ENCODE measurements at regions not wholly inside any gene's neighbourhood (a gene's known extent, or its start where the extent isn't known, plus 50 kb on each side); places are given as distances from the start of the nearest gene placed in this dataset.
"Not testable (repeated sequence)": the region's sequence is repeated elsewhere in the genome, so short reads cannot be mapped to it uniquely, and the experiment has no call there.

DNA sequence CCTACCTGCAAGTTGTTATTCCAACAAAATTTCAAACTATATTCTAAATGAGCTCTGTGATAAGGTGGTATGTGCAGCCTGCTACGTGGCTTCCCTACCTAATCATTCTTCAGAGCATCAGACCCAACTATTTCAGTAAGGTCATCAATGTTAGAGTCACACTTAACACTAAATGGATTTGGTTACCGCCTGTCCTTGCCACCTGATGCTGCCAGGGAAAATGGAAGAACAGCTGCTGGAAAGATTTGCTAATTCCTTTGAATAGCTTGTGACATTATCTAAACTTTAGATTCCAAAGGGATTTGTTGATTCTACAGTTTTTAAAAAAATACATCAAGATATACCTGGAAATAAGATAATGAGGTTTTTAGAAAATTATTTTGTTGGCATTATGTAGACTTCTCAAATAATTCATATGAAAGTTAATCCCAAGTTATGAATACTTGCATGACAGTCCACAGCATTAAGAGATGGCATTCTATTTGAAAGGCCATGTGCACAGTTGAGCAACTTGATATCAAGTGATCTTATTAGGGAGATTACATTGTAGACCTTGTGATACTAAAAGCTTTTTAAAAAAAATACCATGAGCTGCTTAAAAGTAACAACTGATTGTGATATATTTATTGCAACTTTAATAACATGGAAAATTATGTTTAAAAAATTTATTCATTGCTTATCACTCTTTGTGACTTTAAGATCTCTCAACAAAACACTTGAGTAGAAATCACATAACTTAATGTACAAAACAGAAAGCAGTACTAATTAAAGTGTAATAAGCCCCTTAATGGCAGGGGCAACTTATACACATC is 98.3 kb upstream of the UGP2 start:
- FAIRE-seq (no peak), DNase-seq (ENCODE audit: insufficient read length, low spot score) (no peak)
- TF ChIP-seq POLR2AphosphoS5 (IDR thresholded peaks at IDR 0.05; ENCODE audit: low read depth, low read length) (no peak), POLR2A (IDR thresholded peaks at IDR 0.05; ENCODE audit: low read depth, low read length) (no peak), TAF1 (IDR thresholded peaks at IDR 0.05; ENCODE audit: low read depth, low read length) (no peak)

DNA sequence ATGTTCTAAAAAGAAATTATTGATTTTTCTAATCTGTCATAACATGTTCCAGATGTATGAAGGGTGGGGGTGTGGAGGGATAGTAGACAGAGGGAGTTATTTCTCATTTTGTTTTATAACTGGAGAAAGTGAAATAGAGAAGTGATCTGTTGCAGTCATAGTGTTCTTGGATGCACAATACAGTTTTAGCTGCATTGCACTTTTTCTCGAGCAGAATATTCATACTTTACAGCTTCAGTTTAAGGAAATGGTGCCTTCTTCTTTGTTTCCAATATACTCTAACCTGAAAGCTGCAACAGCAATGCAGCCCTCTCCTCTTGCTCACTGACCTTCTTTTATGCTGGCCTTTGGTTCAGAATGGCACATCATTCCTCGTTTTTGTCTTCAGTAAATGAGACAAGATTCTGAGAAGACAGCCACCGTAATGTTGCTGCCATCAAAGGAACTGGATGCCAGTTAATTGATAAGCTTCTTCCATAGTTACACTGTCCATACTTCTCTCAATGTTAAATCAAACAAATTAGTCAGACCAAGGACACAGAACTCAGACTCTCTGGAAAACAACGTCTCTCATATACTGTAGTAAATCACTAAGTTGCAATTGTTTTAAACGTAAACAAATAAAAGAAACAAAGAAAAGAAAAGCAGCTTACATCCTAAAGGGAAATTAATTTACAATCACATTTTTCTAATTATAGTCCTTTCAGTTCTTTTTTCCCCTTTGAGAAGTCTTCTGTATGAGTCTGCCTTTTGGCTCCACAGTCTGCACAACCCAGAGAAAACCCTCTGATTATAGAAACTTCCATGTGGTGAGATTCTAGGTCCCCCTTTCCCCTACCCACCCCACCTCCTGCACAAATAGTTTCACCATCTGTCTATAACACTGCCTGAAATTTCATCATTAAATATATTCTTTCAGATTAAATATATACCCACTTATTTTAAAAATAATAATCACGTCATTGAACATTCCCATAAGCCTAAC is 97.4 kb upstream of the UGP2 start:
- FAIRE-seq (no peak), DNase-seq (ENCODE audit: insufficient read length, low spot score) (no peak)
- TF ChIP-seq PAX5 (IDR thresholded peaks at IDR 0.05; ENCODE audit: insufficient read depth, low read length, severe bottlenecking), result no peak
- no peak for TF ChIP-seq POLR2AphosphoS5 (IDR thresholded peaks at IDR 0.05; ENCODE audit: low read depth, low read length)
- no peak for TF ChIP-seq POLR2A (IDR thresholded peaks at IDR 0.05; ENCODE audit: low read depth, low read length)
- no peak for TF ChIP-seq POU2F2 (IDR thresholded peaks at IDR 0.05; ENCODE audit: low read depth, low read length)
- peak; percentile 84 for TF ChIP-seq SPI1 (IDR thresholded peaks at IDR 0.05; ENCODE audit: low read depth, low read length)

DNA sequence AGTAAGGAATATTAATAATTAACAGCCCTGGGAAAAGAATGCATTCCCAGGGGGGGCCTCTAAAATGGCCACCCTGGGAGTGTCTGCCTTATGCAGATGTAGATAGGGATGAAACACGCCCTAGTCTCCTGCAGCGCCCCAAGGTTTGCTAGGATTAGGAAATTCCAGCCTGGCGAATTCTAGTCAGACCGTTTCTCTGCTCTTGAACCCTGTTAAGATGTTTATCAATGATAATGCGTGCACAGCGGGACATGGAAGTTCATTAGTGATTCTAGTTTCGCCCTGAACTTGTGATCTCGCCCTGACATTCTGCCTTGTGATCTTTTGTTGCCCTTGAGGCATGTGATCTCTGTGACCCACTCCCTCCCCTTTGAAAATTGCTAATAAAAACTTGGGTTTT is 95.1 kb upstream of the UGP2 start:
- DNase-seq (ENCODE audit: insufficient read length, low spot score); FAIRE-seq: not testable (repeated sequence)

DNA sequence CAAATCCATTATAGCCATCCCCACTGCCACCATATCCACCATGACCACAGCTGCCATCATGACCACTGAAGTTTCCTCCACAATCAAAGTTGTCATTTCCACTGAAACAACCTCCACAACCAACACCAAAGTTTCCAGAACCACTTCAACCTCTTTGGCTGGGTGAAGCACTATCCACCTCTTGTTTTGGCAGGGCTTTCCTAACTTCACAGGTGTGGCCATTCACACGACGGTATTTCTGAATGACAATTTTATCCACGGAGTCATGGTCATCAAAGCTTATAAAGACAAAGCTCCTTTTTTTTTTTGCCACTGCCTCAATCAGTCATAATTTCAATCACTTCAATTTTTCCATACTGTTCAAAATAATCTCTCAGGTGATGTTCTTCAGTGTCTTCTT is 89.8 kb upstream of the UGP2 start:
- DNase-seq (ENCODE audit: insufficient read length, low spot score) (no peak), FAIRE-seq (peak; percentile 23)
- TF ChIP-seq POLR2AphosphoS5 (IDR thresholded peaks at IDR 0.05; ENCODE audit: low read depth, low read length) (no peak), SPI1 (IDR thresholded peaks at IDR 0.05; ENCODE audit: low read depth, low read length) (no peak), TAF1 (IDR thresholded peaks at IDR 0.05; ENCODE audit: low read depth, low read length) (no peak), POLR2A (IDR thresholded peaks at IDR 0.05; ENCODE audit: low read depth, low read length) (no peak), PAX5 (IDR thresholded peaks at IDR 0.05; ENCODE audit: insufficient read depth, low read length, severe bottlenecking) (no peak)

DNA sequence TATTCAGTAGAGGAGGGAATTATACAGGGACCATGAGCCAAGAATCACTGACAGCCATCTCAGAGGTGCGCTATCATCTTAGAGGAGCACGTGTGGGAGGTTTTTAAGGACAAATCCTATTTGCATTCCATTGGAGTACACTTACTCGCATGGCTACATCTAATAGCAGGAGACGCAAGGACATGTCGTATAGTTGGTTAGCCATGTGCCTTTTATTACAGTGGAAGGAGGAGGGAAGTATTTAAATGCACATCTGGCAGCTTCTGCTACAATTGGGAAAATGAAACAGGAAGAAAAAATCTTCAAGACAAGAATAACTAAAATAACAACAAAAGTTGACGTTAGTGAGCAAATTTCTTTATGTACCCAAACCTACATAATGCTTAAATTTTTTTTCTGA is 86.5 kb upstream of the UGP2 start:
- DNase-seq (ENCODE audit: insufficient read length, low spot score) (no peak), FAIRE-seq (no peak)
- TF ChIP-seq POLR2A (IDR thresholded peaks at IDR 0.05; ENCODE audit: low read depth, low read length) (no peak), SPI1 (IDR thresholded peaks at IDR 0.05; ENCODE audit: low read depth, low read length) (no peak), POU2F2 (IDR thresholded peaks at IDR 0.05; ENCODE audit: low read depth, low read length) (no peak), TAF1 (IDR thresholded peaks at IDR 0.05; ENCODE audit: low read depth, low read length) (no peak), POLR2AphosphoS5 (IDR thresholded peaks at IDR 0.05; ENCODE audit: low read depth, low read length) (no peak), PAX5 (IDR thresholded peaks at IDR 0.05; ENCODE audit: insufficient read depth, low read length, severe bottlenecking) (no peak)

DNA sequence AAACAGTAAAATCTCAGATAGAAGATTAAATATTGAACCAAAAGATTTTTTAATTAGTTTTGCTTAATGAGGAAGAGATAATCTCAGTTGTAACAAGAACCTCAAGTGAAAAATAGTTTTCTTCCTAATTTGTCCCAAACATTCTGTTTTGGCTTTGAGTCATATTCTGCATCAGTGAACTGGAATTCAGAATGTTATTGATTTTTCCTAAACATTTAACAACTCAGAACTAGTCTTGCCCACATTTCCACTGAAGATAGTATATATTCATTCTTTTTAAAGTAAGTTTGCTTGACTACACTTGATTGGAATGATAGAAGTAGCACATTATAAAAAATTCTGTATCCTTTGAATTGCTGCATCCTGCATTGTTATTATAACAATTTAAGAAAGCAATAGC is 85.7 kb upstream of the UGP2 start:
- DNase-seq (ENCODE audit: insufficient read length, low spot score) (no peak), FAIRE-seq (no peak)
- no peak for TF ChIP-seq POLR2A (IDR thresholded peaks at IDR 0.05; ENCODE audit: low read depth, low read length)
- no peak for TF ChIP-seq TAF1 (IDR thresholded peaks at IDR 0.05; ENCODE audit: low read depth, low read length)
- no peak for TF ChIP-seq PAX5 (IDR thresholded peaks at IDR 0.05; ENCODE audit: insufficient read depth, low read length, severe bottlenecking)
- no peak for TF ChIP-seq SPI1 (IDR thresholded peaks at IDR 0.05; ENCODE audit: low read depth, low read length)
- TF ChIP-seq POLR2AphosphoS5 (IDR thresholded peaks at IDR 0.05; ENCODE audit: low read depth, low read length), result no peak
- no peak for TF ChIP-seq POU2F2 (IDR thresholded peaks at IDR 0.05; ENCODE audit: low read depth, low read length)

DNA sequence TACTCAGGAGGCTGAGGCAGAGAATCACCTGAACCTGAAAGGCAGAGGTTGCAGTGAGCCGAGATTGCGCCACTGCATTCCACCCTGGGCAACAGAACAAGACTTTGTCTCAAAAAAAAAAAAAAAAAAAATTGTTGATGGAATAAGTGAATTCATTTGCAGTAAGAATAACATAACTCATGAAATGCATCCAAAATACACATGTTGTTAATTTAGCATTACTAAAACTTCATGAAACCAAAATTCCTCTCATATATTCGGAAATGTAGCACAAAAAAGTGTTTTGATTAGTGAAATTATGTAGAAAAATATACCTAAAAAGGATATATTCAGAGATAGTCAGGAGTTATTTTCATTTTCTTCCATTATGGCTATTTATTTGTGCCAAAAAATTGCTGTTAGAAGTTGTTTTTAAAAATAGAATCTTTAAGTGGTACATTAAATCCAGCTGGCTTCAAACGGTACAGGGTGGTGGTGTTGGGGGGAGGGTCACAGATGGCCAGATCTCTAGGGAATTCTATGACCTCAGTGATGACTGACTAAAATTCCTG is 78.2 kb upstream of the UGP2 start:
- FAIRE-seq, result no peak
- no peak for DNase-seq (ENCODE audit: insufficient read length, low spot score)
- TF ChIP-seq TAF1 (IDR thresholded peaks at IDR 0.05; ENCODE audit: low read depth, low read length) (no peak), PAX5 (IDR thresholded peaks at IDR 0.05; ENCODE audit: insufficient read depth, low read length, severe bottlenecking) (no peak), SPI1 (IDR thresholded peaks at IDR 0.05; ENCODE audit: low read depth, low read length) (no peak), POLR2A (IDR thresholded peaks at IDR 0.05; ENCODE audit: low read depth, low read length) (no peak), POU2F2 (IDR thresholded peaks at IDR 0.05; ENCODE audit: low read depth, low read length) (no peak), POLR2AphosphoS5 (IDR thresholded peaks at IDR 0.05; ENCODE audit: low read depth, low read length) (no peak)

DNA sequence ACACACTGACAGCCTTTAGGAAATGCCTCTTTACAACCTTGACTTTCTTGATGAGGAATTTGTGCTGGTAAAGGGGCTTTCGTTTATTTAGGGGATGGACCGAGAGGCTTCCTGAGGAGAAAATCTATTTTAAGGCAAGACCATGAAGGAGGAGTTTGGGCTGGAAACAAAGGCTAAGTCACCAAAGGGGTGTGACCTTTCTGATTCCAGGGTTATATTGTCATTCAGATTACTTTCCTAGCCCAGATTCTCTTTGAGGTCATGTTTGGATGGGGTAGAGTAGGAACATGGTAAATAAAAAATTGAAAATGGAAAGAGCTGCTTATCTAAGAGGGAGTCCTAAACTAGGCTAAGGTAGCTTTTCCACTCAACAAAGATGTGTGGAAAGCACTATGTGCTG is 77.1 kb upstream of the UGP2 start:
- FAIRE-seq (no peak), DNase-seq (ENCODE audit: insufficient read length, low spot score) (no peak)
- TF ChIP-seq TAF1 (IDR thresholded peaks at IDR 0.05; ENCODE audit: low read depth, low read length) (no peak), POLR2A (IDR thresholded peaks at IDR 0.05; ENCODE audit: low read depth, low read length) (no peak), POLR2AphosphoS5 (IDR thresholded peaks at IDR 0.05; ENCODE audit: low read depth, low read length) (no peak), POU2F2 (IDR thresholded peaks at IDR 0.05; ENCODE audit: low read depth, low read length) (no peak), PAX5 (IDR thresholded peaks at IDR 0.05; ENCODE audit: insufficient read depth, low read length, severe bottlenecking) (no peak), SPI1 (IDR thresholded peaks at IDR 0.05; ENCODE audit: low read depth, low read length) (no peak)

DNA sequence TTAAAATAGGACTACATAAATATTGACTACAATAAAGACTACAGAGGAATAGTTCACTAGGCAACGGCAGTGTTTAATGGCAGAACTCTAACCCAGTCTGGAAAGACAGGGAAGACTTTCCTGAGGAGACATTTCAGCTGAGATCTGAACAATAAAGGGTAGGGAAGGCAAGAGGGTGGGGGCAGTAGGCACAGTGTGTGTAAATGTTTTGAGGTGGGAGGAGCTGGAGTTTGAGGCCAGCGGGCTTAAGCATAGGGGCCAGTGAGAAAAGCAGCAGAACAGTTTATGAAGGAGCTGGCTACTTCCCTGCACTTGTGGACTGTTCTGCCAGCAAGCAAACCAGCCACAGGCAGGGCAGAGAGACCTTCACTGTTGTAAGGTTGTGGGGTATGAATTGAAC is 76.6 kb upstream of the UGP2 start:
- FAIRE-seq (no peak), DNase-seq (ENCODE audit: insufficient read length, low spot score) (no peak)
- TF ChIP-seq POU2F2 (IDR thresholded peaks at IDR 0.05; ENCODE audit: low read depth, low read length) (no peak), TAF1 (IDR thresholded peaks at IDR 0.05; ENCODE audit: low read depth, low read length) (no peak), POLR2A (IDR thresholded peaks at IDR 0.05; ENCODE audit: low read depth, low read length) (no peak), PAX5 (IDR thresholded peaks at IDR 0.05; ENCODE audit: insufficient read depth, low read length, severe bottlenecking) (no peak), POLR2AphosphoS5 (IDR thresholded peaks at IDR 0.05; ENCODE audit: low read depth, low read length) (no peak)

Measured in GM12891 (cell line).